GM12875 (cell line): ENCODE measurements at regions not wholly inside any gene's neighbourhood (a gene's known extent, or its start where the extent isn't known, plus 50 kb on each side); places are given as distances from the start of the nearest gene placed in this dataset.

ENCODE experiments used
- H3K4me3 ChIP-seq: one replicate; pipeline ENCODE4 v1.5.1; 2011; ENCODE audit warnings: low read depth, low read length, control low read depth
- TF ChIP-seq, protein P1 (sequence below): IDR thresholded peaks from 2 replicates; pipeline ENCODE4 v1.5.1; 2011; ENCODE audit warnings: low read depth, mild to moderate bottlenecking, control low read depth, inconsistent platforms, low read length, moderate library complexity, borderline replicate concordance; ENCODE audit not compliant: insufficient read depth

DNA sequence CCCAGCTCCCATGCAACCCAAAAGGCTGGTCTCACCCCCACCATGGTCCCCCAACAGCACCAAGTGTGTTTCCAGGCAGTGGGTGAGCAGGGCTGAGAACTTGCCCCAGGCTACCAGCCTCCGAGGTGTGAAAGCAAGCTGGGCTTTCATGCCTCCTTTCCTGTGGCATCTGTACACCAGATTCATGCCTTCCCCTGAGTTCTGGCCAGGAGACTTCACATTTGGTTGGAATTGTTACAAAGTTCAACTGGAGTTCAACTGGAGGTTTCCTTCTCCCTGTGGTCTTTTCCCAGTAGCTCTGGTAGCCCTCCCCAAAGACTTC, 77.6 kb upstream of the RAB40AL start:
- TF ChIP-seq, protein P1, sequence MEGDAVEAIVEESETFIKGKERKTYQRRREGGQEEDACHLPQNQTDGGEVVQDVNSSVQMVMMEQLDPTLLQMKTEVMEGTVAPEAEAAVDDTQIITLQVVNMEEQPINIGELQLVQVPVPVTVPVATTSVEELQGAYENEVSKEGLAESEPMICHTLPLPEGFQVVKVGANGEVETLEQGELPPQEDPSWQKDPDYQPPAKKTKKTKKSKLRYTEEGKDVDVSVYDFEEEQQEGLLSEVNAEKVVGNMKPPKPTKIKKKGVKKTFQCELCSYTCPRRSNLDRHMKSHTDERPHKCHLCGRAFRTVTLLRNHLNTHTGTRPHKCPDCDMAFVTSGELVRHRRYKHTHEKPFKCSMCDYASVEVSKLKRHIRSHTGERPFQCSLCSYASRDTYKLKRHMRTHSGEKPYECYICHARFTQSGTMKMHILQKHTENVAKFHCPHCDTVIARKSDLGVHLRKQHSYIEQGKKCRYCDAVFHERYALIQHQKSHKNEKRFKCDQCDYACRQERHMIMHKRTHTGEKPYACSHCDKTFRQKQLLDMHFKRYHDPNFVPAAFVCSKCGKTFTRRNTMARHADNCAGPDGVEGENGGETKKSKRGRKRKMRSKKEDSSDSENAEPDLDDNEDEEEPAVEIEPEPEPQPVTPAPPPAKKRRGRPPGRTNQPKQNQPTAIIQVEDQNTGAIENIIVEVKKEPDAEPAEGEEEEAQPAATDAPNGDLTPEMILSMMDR: no peak

DNA sequence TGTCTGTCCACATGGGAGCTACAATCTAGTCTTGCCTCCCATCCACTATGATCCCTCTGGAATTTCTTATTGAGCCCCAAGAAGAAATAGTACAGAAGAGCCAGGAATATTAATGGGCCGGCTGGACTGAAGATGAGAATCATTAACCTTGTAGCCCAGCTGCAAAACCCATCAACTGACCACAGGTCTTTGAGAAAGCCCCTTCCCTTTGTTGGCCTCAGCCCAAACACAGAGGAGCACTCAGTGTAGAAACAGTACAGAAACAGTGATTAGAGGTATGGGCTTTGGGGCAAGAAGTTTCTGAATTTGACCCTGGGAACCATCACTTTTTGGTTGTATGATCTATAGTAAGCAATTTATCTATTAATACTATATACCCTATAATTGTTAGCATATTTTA, 76.8 kb upstream of the RAB40AL start:
- TF ChIP-seq, protein P1: no peak
- no peak overlapping the region for H3K4me3 ChIP-seq

More for the DNA sequence above, 77.6 kb upstream of the RAB40AL start:
- no peak overlapping the region for H3K4me3 ChIP-seq

DNA sequence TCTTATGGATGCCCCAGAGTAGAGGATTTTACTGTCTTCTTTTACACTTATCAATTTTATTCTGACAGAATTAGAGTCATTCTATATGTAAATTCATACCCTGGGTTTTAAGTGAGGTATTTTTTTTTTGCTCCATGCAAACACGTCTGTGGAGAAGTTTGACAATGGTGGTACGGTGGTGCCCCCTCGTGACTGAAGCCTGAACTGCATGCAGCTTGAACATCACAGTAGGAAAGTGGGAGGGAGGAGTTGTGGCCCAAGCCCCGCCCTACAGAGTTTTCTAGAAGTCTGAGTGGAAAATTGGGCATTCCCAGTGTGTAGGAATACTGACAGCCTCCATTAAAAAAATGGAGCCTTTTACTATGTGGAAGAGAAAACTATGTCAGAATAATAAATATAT, 73.3 kb upstream of the RAB40AL start:
- TF ChIP-seq, protein P1: peak; percentile 81
- no peak overlapping the region for H3K4me3 ChIP-seq

DNA sequence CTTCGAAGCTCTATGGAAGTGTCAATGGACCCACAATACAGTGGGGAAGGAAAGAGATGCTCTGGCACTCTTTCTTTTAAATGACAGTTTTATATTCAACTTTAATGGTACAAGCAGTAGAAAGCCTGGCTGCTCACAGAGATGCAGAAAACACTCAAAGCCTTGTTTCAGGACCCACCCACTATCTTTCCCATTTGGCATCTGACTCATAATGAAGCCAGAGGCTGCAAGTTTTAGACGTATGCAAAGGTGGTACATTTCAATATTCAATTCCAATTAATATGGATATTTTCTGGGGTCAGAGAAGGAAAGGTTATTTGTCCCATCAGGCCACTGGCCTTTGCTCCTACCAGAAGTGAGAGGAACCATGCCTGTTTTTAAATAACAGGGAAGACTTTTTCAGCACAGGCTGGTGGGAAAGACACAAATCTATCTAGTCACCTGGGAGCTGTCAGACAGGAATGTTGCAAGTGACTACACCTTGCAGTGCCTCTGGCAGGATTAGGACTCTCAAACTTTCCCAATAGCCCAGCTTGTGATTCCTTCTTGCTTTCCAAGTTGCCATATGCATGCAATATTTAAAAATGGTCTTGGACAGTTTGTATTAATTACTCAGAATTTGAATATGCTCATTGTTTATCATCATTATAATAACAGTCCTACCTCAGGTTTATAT, 70.0 kb upstream of the RAB40AL start:
- H3K4me3 ChIP-seq: no peak overlapping the region
- TF ChIP-seq, protein P1: no peak

DNA sequence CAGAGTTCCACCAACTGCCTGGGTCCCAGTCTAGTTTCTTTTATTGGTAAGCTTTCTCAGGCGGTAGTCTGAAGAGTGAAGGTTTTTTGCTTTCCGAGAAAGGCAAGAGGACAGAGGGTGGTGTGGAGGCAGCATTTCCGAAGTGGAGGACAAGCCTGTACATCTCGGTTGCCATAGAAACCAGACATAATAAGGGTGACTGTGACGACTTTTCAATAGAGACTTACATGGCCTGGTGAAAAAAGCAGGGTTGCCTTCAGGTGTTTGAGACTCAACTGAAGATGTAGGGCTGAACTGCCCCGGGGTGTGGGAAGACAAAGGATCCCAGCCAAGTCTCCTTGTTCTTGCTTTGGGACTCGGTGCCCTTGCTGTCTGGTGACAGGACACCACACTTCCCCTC, 53.6 kb upstream of the RAB40AL start:
- no peak overlapping the region for H3K4me3 ChIP-seq
- TF ChIP-seq, protein P1: no peak
